Muscle layer of duodenum (tissue), 2 donors: ENCODE measurements at regions not wholly inside any gene's neighbourhood (a gene's known extent, or its start where the extent isn't known, plus 50 kb on each side); places are given as distances from the start of the nearest gene placed in this dataset.

Experiments used
- H3K27ac ChIP-seq: one replicate; pipeline ENCODE4 v1.7.0; 2013; ENCODE audit warnings: mild to moderate bottlenecking, low read length
- H3K27me3 ChIP-seq: one replicate; pipeline ENCODE4 v1.7.0; 2013; ENCODE audit warnings: low read depth, mild to moderate bottlenecking, control low read depth, low read length
- H3K36me3 ChIP-seq, 2 donors: one replicate each; pipeline ENCODE4 v1.7.0; 2013; ENCODE audit warnings: low read length in 2 of 2, control low read depth in 1 of 2, mild to moderate bottlenecking in 1 of 2; ENCODE audit not compliant: insufficient read depth in 2 of 2, control insufficient read depth in 1 of 2
- H3K4me1 ChIP-seq, 2 donors: one replicate each; pipeline ENCODE4 v1.7.0; 2013; ENCODE audit warnings: low read length in 2 of 2, mild to moderate bottlenecking in 2 of 2, control low read depth in 1 of 2, moderate library complexity in 1 of 2; ENCODE audit not compliant: insufficient read depth in 2 of 2, control insufficient read depth in 1 of 2
- H3K4me3 ChIP-seq, 2 donors: one replicate each; pipeline ENCODE4 v1.7.0; 2013; ENCODE audit warnings: low read length in 2 of 2, low read depth in 1 of 2, mild to moderate bottlenecking in 1 of 2
- H3K9me3 ChIP-seq, 2 donors: one replicate each; pipeline ENCODE4 v1.7.0; 2013; ENCODE audit warnings: low read length in 2 of 2, control low read depth in 1 of 2, mild to moderate bottlenecking in 1 of 2; ENCODE audit not compliant: control insufficient read depth in 1 of 2
- donor health status: healthy.

DNA sequence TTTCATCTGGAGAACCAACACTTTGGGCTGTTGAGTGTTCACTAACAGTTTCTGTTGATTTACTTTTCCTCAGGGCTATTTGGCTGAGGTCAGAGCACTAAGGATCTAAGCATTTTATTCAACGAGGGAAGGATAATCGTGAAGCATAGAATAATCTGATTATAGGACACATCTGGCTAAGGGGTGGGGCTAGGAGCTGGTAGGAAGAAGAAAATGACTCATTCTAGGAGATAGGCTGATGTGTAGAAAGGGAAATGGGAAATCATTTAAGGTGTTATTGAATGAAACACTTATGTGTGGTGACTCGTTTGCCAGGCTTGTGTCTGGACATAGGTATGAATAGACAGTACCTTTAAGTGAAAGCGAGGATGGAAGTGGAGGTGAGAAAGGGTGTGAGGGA, 167.2 kb downstream of the ETNK1 start:
- Histone ChIP-seq H3K27me3 (no peaks in the 10 kb centered on the region), H3K36me3 (no peaks in the 10 kb centered on the region)

DNA sequence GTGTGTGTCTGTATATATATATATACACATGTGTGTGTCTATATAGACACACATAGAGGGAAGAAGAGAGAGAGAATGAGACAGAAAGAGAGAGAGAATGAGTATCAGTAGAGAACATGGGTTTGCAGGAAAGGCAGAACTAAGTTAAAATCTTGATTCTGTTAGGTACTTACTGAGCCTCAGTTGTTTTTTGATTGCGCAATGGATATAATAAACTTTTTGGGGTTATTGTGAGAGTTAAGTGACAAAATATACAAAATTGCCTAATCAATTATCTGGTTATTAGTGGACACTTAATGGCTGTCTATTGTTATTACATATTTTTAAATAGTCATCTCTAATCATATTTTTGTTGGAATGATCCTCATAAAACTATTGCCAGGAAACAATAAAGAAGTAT, 169.0 kb downstream of the ETNK1 start:
- H3K27me3 ChIP-seq: no peaks in the 10 kb centered on the region
- H3K36me3 ChIP-seq: no peaks in the 10 kb centered on the region
- H3K4me3 ChIP-seq: no peak overlapping the region
- H3K4me1 ChIP-seq: peaks cover 0 to 5% of the 10 kb centered on the region in 2 donors
- H3K9me3 ChIP-seq: no peaks in the 10 kb centered on the region
- H3K27ac ChIP-seq: no peak overlapping the region

More for the DNA sequence above, 167.2 kb downstream of the ETNK1 start:
- H3K4me1 ChIP-seq: peaks cover 0 to 5% of the 10 kb centered on the region in 2 donors
- no peaks in the 10 kb centered on the region for H3K9me3 ChIP-seq
- no peak overlapping the region for H3K4me3 ChIP-seq
- H3K27ac ChIP-seq: no peak overlapping the region

DNA sequence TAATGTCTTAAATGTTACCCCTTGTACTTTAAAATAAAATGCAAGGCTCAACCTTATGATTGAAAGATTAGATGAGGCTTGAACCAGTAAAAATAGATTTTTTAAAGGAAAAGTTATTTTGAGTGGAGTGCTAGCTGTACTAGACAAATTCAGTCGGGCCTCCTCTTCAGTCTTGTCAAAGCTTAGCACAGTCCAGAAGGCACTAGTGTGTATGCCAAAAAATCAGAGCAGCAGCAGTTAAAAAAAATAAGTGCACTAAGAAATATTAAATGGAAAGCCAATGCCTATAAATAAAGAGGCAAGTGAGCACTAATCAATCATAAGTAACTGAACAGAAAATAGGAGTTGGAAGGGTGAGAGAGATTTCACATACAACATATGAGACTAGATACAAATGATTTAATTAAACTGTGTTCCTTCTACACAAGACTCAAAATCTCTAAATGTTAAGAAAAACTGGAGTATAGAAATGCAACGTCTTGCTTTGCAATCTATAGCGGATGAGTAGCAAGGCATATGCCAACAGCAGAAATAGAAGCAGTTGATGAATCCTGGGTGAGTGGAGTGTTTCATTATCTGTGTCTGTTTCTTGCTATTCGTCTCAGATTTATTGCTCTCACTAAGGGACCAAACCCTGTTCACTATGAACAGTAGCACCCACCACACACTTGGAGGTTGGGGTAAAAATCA, 172.1 kb downstream of the ETNK1 start:
- H3K4me3 ChIP-seq: no peak overlapping the region
- no peaks in the 10 kb centered on the region for H3K36me3 ChIP-seq
- H3K4me1 ChIP-seq: peaks cover 0 to 5% of the 10 kb centered on the region in 2 donors
- H3K27me3 ChIP-seq: no peaks in the 10 kb centered on the region
- no peaks in the 10 kb centered on the region for H3K9me3 ChIP-seq
- H3K27ac ChIP-seq: no peak overlapping the region

DNA sequence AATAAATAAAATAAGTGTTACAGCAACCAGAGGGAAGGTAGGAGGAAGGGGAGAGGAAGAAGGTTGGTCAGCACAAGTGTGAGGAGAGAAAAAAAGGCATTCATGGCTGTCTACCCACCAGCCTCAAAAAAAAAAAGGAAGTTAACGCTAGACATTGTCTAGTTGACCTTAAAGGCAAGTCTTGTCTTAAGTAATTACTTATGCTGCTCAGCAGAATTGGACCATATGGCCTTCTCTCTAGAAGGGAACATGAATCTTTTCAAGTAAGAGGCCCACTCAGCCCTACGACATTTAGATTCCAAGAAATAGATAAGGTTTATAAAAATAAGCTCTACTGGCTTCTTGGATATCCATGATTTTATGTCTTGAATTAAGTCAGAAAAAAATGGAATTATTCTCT, 172.7 kb downstream of the ETNK1 start:
- Histone ChIP-seq H3K4me1 (peaks cover 0 to 5% of the 10 kb centered on the region in 2 donors), H3K27me3 (no peaks in the 10 kb centered on the region), H3K27ac (no peak overlapping the region), H3K36me3 (no peaks in the 10 kb centered on the region), H3K4me3 (no peak overlapping the region), H3K9me3 (no peaks in the 10 kb centered on the region)

DNA sequence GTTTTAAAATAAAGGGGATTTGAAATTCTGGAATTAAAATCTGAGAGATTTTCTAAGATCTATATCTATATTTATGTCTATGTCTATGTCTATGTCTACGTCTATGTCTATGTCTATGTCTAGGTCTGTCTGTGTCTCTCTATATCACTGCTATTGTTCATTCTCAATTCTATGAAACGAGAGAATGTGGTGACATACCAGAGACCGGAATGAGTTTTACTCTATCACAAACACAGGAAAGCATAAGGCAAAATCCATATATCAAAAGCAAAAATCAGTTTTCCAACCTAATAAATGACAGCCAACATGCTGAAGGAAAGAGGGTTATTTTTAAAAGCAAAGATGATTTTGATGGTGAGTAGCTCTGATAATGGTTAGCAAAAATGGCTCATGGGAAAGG, 173.1 kb downstream of the ETNK1 start:
- Histone ChIP-seq H3K27me3 (no peaks in the 10 kb centered on the region), H3K36me3 (no peaks in the 10 kb centered on the region), H3K4me3 (no peak overlapping the region), H3K9me3 (no peaks in the 10 kb centered on the region), H3K4me1 (peaks cover 0 to 5% of the 10 kb centered on the region in 2 donors), H3K27ac (no peak overlapping the region)

DNA sequence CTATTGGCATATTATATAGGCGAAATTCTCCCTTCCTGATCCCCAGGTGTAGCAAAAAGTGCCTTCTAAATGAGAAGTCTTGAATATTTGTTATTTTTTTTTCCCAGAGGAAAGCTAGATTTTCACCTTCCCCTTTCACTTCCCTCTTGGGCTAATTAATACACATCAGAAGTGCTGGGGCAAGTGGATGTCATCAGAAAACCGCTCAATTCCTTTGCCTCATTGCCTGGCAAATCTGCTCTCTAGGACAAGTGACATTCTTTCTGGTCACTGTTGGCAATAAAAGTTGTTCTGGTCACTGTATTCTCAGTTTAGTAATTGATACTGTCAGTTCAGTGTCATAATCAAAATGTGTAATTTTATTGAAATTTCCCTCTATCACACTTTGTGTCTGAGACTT, 174.5 kb downstream of the ETNK1 start:
- H3K36me3 ChIP-seq: no peaks in the 10 kb centered on the region
- H3K27ac ChIP-seq: no peak overlapping the region
- H3K4me3 ChIP-seq: no peak overlapping the region
- H3K27me3 ChIP-seq: no peaks in the 10 kb centered on the region
- peaks cover 0 to 5% of the 10 kb centered on the region in 2 donors for H3K4me1 ChIP-seq
- no peaks in the 10 kb centered on the region for H3K9me3 ChIP-seq

DNA sequence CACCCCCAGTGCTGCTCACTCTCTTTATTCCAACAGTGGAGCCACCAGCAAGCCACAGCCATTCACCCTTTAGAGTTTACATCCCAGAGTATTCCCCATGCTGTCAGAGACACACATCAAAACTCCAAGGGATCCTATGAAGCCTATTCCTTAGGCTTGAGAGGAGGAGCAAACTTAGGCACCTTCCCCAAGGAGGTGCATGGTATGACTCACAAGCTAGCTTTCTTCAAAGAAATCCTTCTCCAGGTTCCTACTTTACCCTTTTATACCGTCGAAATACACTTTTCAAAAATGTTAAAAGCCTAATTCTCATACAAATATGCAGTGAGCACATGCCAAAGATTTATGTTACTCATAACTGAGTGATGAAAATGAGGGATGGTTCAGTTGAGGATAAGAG, 175.4 kb downstream of the ETNK1 start:
- Histone ChIP-seq H3K36me3 (no peaks in the 10 kb centered on the region), H3K4me1 (peaks cover 0 to 5% of the 10 kb centered on the region in 2 donors), H3K27me3 (no peaks in the 10 kb centered on the region), H3K9me3 (no peaks in the 10 kb centered on the region), H3K4me3 (no peak overlapping the region), H3K27ac (no peak overlapping the region)

DNA sequence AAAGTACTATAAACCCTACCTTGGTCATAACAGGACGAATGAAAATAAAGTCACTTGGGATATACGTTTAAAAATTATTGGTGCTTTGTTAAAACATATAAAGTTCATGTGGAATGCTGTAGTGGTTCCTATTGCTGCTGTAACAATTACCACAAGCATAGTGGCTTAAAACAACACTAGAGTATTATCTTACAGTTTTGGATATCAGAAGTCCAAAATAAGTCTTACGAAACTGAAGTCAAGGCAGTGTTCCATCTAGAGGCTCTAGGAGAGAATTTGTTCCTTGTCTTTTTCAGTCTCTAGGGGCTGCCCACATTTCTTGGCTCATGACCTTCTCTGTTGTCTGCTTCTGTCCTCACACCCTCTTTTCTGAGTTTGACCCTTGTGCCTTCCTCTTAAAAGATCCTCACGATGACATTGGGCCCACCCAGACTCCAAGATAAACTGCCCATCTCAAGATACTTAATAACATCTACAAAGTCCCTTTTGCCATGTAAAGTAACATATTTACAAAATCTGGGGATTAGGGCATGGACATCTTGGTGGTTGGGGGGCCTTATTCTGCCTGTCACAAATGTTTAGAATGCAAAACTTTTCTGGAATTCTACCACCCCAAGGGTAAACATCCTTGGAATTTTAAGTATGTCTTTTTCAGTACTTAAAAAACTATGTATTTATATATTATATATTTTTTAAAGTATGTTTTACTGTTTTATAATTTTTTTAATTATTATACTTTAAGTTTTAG, 178.1 kb downstream of the ETNK1 start:
- Histone ChIP-seq H3K27me3 (no peaks in the 10 kb centered on the region), H3K27ac (no peak overlapping the region), H3K9me3 (no peaks in the 10 kb centered on the region), H3K4me3 (no peak overlapping the region), H3K4me1 (no peaks in the 10 kb centered on the region), H3K36me3 (no peaks in the 10 kb centered on the region)

DNA sequence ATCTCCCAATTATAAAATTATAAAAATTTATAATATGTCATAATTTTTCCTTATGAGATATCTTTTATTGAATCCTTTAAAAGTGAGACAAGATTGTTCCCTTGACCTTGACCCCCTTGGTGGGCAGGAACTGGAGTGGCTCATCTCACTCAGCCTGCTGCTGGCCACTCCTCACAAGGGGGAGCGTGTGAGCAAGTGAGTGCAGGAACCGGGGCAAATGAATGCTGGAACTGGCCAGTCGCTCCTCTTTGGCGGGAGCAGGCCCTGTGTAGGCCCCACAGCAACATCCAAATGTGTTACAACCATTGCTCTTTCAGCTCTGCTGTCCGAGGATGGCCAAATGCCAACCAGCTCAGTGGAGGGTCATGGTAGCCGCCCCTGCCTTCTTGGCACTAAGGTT, 178.8 kb downstream of the ETNK1 start:
- H3K4me1 ChIP-seq: no peaks in the 10 kb centered on the region
- H3K36me3 ChIP-seq: no peaks in the 10 kb centered on the region
- H3K27me3 ChIP-seq: no peaks in the 10 kb centered on the region
- H3K27ac ChIP-seq: no peak overlapping the region
- no peak overlapping the region for H3K4me3 ChIP-seq
- H3K9me3 ChIP-seq: no peaks in the 10 kb centered on the region

DNA sequence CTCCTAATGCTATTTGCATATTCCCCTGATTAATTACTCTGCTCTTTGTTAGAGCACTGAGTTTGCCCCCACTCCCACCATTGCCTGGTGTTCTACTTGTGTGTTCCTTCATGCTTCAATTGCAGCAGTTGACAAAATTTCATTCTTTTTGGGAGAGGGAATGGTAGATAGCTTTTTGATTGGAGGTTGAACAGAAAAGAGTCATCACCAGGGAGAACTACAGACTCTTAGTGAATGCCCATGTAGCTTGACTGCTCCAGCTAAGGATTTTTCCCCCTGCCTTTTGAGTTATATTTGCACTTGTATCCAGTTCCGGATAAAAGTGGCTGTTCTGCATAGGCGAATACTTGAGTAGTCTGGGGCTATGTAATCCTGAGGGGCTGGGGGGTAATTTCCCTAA, 183.9 kb downstream of the ETNK1 start:
- Histone ChIP-seq H3K36me3 (no peaks in the 10 kb centered on the region), H3K27ac (no peak overlapping the region), H3K4me1 (no peaks in the 10 kb centered on the region), H3K4me3 (no peak overlapping the region), H3K27me3 (no peaks in the 10 kb centered on the region), H3K9me3 (no peaks in the 10 kb centered on the region)

DNA sequence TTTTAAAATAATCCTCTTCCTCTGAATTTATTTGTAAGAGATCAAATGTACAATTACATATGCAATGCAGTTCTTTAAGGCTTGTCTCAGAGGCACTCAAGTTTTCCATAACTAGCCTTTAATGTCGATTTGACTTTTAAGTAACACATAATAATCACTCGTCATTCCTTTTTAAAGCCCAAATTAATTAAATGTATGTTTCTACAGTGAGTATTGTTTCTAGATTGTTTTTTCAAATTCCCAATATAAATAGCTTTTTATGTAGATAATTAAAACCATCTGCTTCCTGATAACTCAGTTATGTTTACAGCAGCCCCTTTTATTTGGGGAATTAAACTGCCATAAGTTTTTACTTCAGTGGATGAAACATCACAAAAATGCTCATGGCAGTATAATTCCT, 185.1 kb downstream of the ETNK1 start:
- Histone ChIP-seq H3K4me3 (no peak overlapping the region), H3K4me1 (no peaks in the 10 kb centered on the region), H3K9me3 (no peaks in the 10 kb centered on the region), H3K27ac (no peak overlapping the region), H3K27me3 (no peaks in the 10 kb centered on the region), H3K36me3 (no peaks in the 10 kb centered on the region)

DNA sequence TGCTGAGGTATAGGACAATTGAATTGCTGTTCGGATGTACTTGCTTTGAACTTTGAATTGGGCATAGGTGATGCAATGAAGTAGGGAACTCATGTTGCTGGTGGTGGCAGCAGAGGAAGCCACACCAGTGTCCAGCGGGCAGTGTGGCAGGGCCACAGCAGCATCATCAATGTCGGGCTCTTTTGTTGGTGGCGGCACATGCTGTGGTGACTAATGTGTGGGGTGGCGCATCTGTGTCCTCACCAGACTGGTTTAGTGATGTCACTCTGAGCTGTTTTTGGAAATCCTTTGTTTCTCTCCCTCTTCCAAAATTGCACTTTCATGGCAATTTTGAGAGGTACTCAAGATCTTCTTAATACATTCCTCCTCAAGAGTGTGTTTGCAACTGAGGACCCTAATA, 187.6 kb downstream of the ETNK1 start:
- Histone ChIP-seq H3K27ac (no peak overlapping the region), H3K9me3 (no peaks in the 10 kb centered on the region), H3K4me3 (no peak overlapping the region), H3K27me3 (no peaks in the 10 kb centered on the region), H3K36me3 (no peaks in the 10 kb centered on the region), H3K4me1 (no peaks in the 10 kb centered on the region)
